ENCODE measurements at regions not wholly inside any gene's neighbourhood (a gene's known extent, or its start where the extent isn't known, plus 50 kb on each side); places are given as distances from the start of the nearest gene placed in this dataset.

GRCh38 chr6:114523508-114523907, 180.7 kb upstream of the HS3ST5 start:
- Histone ChIP-seq H3K4me3 (no peak overlapping the region), H3K36me3 (no peaks in the 10 kb centered on the region), H3K9me3 (no peaks in the 10 kb centered on the region), H3K4me1 (ENCODE audit: control insufficient read depth in 1 of 2, low read depth in 2 of 2) (no peaks in the 10 kb centered on the region), H3K27ac (no peak overlapping the region), H3K27me3 (replicated peaks; ENCODE audit: insufficient read depth) (no peaks in the 10 kb centered on the region)
- DNase-seq (ENCODE audit: low spot score) (no peak), ATAC-seq (ENCODE audit: insufficient number of reproducible peaks, low FRiP score, low read depth) (no peak)
- no peak for TF ChIP-seq CTCF (IDR thresholded peaks at IDR 0.05)

GRCh38 chr6:114521926-114522325, 179.1 kb upstream of the HS3ST5 start:
- Histone ChIP-seq H3K27me3 (replicated peaks; ENCODE audit: insufficient read depth) (no peaks in the 10 kb centered on the region), H3K4me1 (ENCODE audit: control insufficient read depth in 1 of 2, low read depth in 2 of 2) (no peaks in the 10 kb centered on the region), H3K36me3 (no peaks in the 10 kb centered on the region), H3K9me3 (no peaks in the 10 kb centered on the region), H3K27ac (no peak overlapping the region), H3K4me3 (no peak overlapping the region)
- ATAC-seq (ENCODE audit: insufficient number of reproducible peaks, low FRiP score, low read depth), result no peak
- no peak for TF ChIP-seq CTCF (IDR thresholded peaks at IDR 0.05)
- DNase-seq (ENCODE audit: low spot score), result no peak

- DNase-seq (ENCODE audit: low spot score), result no peak
Measured at GRCh38 chr6:114520976-114521375, 178.2 kb upstream of the HS3ST5 start.

GRCh38 chr6:114514170-114514569, 171.3 kb upstream of the HS3ST5 start:
- no peaks in the 10 kb centered on the region for H3K9me3 ChIP-seq
- H3K36me3 ChIP-seq, result no peaks in the 10 kb centered on the region
- H3K4me1 ChIP-seq (ENCODE audit: control insufficient read depth in 1 of 2, low read depth in 2 of 2), result no peaks in the 10 kb centered on the region
- no peak for TF ChIP-seq CTCF (IDR thresholded peaks at IDR 0.05)
- no peak overlapping the region for H3K27ac ChIP-seq
- DNase-seq (ENCODE audit: low spot score), result no peak
- H3K4me3 ChIP-seq, result no peak overlapping the region
- no peaks in the 10 kb centered on the region for H3K27me3 ChIP-seq (replicated peaks; ENCODE audit: insufficient read depth)
- no peak for ATAC-seq (ENCODE audit: insufficient number of reproducible peaks, low FRiP score, low read depth)

More at GRCh38 chr6:114520976-114521375, 178.2 kb upstream of the HS3ST5 start:
- no peak overlapping the region for H3K27ac ChIP-seq
- H3K4me1 ChIP-seq (ENCODE audit: control insufficient read depth in 1 of 2, low read depth in 2 of 2), result no peaks in the 10 kb centered on the region
- no peak for ATAC-seq (ENCODE audit: insufficient number of reproducible peaks, low FRiP score, low read depth)
- no peaks in the 10 kb centered on the region for H3K9me3 ChIP-seq
- H3K36me3 ChIP-seq, result no peaks in the 10 kb centered on the region
- no peak overlapping the region for H3K4me3 ChIP-seq
- TF ChIP-seq CTCF (IDR thresholded peaks at IDR 0.05), result no peak
- no peaks in the 10 kb centered on the region for H3K27me3 ChIP-seq (replicated peaks; ENCODE audit: insufficient read depth)

- no peaks in the 10 kb centered on the region for H3K9me3 ChIP-seq
- no peak overlapping the region for H3K4me3 ChIP-seq
- H3K4me1 ChIP-seq (ENCODE audit: control insufficient read depth in 1 of 2, low read depth in 2 of 2), result no peaks in the 10 kb centered on the region
- DNase-seq (ENCODE audit: low spot score) (no peak), ATAC-seq (ENCODE audit: insufficient number of reproducible peaks, low FRiP score, low read depth) (no peak)
- TF ChIP-seq CTCF (IDR thresholded peaks at IDR 0.05), result no peak
- no peaks in the 10 kb centered on the region for H3K36me3 ChIP-seq
- H3K27ac ChIP-seq, result no peak overlapping the region
- no peaks in the 10 kb centered on the region for H3K27me3 ChIP-seq (replicated peaks; ENCODE audit: insufficient read depth)
Measured at GRCh38 chr6:114471450-114471849, 128.6 kb upstream of the HS3ST5 start.

Data from thoracic aorta (tissue), 2 donors.